Inflammatory macrophage treated with lipopolysaccharide for 4 hours (primary cell): ENCODE measurements at regions not wholly inside any gene's neighbourhood (a gene's known extent, or its start where the extent isn't known, plus 50 kb on each side); places are given as distances from the start of the nearest gene placed in this dataset.

Source experiments
- DNase-seq: peaks from one replicate; pipeline ENCODE4 v3.0.0-alpha.2; 2020

DNA sequence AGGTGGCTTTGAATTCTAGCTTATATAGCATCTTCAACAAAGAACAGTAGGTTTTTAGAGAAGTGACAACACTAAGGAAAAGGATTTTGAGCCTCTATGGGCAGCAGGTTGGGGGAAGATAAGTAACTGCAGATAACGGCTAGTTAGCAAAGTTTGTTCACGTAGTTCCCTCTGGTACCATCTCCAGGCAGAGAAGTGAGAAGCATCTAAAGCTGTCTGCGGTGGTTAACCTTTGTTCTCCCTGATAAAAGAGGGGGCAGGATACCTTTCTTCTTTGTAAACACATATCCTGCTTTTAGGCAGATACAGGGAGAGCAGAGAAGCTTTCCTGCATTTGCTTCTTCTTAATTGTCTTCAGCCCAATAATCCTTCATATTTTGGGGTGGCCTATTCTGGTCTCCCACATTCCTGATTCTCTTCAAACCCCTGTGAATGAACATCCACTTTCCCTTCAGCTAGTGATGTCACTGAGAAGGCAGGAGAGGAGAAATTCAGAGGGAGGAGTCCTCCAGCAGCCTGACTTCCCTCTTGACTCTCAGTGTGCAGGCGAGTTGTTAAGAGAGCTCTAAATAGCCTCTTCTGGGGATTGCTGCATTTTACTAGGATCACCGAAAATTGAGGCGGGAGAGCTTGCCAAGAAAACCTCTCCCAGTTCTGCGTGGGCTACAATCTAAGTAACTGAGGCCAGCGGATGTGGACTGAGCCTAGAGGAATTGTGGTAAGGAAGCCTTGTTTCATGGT is 393.7 kb upstream of the C2CD4B start:
- DNase-seq, result no peak

DNA sequence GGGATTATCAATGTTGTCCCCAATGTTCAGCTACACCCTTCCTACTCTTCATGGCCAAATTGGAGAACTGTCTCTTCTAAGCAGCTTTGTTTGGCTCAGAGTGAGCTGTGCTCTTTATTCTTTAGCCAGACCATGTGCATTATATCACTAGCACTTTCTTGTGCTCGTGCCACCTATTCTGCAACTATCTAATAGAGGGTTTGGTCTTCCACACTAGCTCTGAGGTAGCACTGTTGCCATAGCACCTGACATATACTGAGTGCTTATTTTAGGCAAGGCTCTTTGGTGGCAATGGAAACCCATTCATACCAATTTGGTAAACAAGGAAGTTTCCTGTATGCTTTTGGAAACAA is 394.3 kb upstream of the C2CD4B start:
- DNase-seq, result no peak

DNA sequence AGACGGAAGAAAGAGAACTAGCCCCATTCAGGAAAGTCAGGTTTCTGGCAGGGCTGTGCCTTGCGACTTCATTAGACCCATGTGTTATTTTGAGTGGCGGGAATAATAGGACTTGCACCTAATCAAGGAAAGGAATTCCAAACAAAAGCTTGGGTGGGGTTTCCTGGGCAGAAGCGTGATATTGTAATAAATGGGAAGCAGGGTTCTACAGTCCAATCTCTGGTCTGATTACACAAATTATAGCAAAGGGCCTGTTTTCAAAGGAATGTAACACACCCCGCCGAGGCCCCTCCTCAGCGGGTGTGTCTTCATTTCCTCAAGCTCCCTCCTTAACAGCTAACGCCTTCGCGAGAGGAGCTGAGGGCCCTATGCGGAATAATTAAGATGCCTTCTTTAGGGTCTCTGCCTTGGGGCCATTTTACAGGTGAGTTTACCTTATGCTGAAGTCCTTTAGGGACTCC is 396.0 kb upstream of the C2CD4B start:
- no peak for DNase-seq

DNA sequence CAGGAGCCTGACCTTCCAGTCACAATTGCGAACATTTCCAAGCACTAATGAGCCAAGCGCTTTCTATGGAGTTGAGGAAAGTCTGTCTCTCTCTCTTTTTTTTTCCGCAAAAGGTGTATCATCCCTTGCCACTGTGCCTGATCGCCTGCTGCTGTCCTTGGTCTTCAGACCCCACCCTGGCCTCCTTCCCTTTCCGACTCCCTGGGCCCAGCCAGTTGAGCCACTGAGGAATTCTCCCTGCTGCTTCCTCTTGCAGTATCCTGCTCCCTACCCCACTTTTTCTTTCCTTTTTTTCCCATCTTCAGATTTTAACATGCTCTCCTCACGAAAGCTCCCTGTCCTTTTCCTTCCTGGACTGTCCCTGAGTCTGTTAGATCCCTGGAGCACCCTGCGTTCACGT is 396.5 kb upstream of the C2CD4B start:
- no peak for DNase-seq

DNA sequence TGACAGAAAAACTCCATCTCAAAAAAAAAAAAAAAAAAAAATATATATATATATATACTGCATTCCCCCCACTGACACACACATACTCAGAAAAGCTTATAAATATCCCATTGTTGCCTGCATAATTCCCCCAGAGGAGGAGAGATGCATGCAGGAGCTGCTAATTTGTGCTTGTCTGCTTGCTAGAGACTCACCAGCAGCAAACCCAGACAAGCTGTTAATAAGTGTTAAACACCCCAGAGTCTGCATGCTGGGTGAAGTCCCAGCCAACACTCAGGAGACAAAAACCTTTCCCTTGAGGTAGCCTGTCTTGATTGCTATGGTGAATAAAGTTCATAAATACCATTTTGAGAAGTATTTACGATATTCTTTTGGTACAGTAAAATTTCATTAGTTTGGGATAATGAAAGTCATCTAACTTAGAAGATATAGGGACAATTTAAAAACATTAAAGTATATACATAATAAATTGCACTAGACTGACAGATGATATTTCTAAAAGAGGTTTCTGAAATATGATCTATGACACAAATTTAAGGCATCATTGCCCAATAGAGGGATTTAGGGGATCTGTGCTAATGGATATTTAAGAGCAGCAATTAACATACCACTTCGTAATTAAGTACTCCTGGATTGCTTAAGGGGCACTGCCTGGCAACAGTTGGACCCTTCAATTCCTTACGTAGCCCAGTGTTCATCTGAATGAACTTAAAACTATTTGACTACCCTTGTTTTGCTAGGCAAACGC is 400.0 kb upstream of the C2CD4B start:
- no peak for DNase-seq

DNA sequence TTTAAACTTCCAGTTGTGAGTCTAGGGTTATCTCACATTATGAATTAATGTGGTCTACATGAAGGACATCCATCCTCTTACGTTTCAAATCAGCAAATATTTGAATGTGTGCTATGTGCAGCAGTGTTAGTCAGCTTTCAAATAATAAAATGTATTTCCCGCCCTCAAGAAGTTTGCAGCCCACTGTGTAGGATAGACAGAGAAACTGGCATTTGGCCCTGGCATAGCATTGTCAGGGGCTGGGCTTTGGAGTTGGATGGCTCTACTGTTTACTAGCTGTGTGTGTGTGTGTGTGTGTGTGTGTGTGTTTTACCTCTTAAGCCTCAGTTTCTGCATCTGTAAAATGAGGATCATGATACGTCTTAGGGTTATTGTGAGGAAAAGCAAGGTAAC is 400.5 kb upstream of the C2CD4B start:
- DNase-seq, result no peak

DNA sequence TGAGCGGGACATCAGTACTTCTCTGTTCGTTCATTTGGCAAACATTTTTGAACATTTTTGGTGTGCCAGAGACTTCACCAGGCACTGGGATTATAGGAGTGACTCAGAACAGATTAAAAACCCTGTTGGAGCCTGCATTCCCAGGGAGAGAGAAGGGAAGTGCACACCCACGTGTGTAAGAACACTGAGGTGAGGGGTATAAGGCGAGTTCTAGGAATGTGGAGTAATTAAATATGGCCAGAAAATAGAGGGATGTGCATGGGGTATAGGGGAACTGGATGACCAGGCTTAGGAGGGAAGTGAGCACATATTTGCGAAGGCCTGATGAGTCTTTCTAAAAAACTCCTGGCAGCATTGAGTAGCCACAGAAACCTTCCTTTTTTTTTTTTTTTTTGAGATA is 401.2 kb upstream of the C2CD4B start:
- DNase-seq, result no peak

DNA sequence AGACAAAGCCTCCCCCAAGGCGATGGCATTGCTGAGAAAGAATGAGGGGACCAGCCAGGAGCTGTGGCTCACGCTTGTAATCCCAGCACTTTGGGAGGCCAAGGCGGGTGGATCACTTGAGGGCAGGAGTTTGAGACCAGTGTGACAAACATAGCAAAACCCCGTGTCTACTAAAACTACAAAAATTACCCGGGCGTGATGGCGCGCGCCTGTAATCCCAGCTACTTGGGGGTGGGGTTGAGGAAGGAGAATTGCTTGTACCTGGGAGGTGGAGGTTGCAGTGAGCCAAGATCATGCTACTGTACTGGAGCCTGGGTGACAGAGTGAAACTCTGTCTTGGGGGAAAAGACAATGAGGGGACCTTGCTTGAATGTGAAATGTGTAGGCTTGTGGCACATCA is 402.4 kb upstream of the C2CD4B start:
- no peak for DNase-seq

DNA sequence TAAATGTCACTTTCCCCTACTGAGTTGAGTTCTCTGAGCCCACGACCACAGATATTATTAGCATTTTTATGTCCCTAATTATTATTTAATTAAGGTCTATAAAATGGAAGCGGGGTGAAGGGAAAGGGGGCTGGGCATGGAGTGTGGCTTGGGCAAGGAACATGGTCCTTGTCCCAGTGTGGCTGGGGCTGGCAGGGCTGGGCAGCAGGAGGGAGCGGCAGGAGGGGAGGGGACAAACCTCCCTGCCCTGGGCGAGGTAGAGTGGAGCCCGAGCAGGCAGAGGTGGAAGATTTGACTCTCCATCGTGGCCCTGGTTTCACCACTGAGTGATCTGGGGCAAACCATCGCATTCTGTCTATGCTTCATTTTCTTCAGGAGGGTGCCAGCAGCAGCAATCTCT is 402.9 kb upstream of the C2CD4B start:
- DNase-seq, result no peak

DNA sequence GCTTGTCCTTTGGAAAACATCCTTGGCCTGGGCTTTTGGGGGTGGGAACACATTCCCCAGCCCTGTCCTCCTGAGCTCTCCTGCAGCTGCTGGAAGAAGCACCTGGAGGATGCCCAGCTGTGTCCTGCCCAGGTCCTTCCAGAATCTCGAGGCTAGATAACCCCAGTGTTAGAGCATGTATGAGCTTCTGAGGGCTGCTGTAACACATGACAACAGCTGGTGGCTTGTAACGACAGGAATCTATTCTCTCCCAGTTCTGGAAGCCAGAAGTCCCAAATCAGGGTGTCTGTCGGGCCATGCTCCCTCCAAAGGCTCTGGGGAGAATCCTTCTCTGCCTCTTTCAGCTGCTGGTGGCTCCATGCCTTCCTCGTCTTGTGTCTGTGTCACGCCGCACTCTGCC is 403.6 kb upstream of the C2CD4B start:
- no peak for DNase-seq

DNA sequence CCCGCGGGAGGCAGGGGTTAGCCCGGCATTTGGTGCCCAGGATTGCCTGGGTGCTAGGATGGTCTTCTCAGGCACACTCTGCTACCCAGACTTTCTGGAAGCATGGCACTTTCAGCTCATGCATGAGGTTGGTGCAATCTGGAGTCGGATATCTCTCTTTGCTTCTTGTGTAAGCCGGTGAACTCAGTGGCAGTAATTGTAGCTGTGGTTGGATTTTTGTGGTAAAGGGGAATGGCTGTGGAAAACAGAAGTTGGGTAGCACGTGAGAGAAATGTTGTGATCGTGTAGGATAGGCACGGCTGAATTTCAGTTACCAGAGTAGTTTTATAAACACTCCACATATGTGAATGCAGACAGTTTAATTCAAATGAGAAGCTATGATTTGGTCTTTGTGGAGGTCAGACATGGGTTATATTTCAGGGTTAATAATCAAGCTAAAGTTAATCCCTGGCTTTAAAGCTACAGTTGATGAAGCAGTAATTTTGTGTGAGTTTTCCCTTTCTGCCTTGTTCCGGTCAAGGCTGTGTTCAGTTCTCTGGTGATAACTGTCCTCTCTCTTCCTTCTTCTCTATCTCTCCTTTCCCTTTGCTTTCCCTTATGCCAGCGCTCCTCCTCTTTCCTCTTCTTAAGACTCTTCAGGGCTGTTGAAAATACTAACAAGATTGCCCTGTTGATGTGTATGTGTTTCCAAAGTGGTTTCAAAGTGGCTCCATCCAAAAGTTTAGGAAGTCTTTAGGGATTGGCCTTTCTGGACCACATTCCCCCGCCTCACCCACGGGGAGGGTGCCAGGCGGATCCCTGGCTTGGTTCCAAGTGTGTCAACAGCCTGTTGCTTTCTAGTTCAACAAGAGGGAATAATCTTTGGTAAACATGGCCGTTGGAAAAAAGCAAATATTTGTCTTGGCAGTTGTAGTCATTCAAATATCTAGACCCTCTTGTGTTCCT is 404.6 kb upstream of the C2CD4B start:
- DNase-seq, result peak; percentile 24

DNA sequence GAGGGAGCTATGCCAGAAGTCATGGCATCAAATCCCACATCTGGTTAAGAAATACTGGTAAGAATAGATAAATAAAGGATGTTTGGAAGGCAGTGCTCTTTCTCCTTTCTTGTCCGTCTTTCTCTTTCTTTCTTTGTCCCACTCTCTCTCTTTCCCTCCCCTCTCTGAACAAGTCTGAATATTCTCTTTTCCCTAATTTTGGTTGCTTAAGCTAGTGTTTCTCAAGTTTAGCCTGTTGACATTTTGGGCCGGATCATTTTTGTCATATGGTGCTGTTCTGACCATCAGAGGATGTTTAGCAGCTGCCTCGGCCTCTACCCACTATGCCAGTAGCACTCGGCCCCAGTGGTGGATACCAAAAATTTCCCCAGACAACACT is 405.3 kb upstream of the C2CD4B start:
- no peak for DNase-seq

DNA sequence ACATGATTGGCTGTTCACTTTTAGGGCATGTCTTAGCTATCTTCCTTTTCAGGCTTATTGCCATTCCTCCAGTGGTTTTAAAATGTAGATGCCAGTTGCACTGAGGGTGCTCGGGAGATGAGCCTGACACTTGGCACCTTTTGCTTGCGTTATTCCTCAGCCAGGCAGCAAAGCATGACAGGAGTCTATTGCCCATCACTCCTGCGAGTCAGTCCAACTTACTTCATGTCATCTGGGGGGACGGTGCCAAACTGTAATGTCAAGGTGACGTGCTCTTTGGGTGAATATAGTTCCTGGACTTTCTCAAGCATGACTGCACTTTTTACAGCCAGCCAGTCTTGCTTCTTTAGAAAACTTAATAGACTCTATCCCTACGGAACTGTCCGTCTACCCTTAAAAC is 406.0 kb upstream of the C2CD4B start:
- no peak for DNase-seq

DNA sequence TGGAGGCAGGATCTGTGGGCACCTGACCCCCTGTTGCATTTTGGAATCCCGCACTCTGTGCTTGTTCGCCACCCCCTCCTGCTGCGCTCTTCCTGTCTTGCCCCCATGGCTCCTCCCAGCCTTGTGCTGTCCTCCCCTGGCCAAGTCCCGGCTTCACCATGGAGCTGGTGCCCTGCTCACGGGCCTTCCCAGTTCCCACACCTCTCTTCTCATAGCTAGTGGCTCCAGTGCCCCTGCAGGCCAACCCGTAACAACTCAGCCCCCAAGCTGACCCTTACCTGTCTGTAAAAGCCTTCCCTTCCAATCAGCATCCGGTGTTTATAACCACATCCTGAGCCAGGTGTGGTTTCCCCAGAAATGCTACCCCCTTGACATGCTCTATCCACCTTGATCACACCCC is 407.7 kb upstream of the C2CD4B start:
- no peak for DNase-seq

DNA sequence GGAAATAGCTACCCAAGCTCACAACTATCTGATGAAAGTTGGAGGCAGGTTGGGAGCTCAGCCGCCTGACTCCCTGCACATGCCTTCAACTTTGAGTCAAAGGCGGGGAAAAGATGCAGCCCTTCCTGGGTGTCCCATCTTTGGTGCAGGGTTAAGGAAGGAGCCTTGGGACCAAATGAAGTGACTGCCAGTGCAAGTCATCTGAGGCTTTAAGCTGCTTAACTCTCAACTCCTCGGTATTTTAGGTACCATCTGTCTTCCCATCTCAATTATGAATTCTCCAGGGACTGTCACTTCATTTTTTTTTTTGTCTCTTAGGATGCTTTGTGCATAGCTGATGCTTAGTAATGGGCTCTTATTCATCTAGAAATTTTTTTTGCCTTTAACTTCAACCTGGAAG is 408.8 kb upstream of the C2CD4B start:
- DNase-seq, result no peak

DNA sequence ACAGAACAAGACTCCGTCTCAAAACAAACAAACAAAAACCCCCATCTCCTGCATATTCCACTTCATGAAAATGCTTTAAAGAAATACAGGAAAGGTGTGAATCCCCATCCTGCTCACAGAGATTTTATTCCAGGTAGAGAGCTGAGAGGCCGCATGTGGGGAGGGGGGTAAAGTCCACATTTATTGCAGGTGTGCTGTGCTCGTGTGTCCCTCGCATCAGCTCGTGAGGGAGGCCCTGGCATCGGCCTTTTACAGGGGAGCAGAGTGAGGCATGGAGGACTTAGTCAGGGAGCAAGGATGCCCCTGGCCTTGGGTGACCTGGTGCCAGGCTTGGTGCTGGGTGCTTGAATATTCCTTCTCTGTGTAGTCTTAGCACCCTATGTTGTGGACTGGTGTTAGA is 413.5 kb upstream of the C2CD4B start:
- DNase-seq, result no peak

DNA sequence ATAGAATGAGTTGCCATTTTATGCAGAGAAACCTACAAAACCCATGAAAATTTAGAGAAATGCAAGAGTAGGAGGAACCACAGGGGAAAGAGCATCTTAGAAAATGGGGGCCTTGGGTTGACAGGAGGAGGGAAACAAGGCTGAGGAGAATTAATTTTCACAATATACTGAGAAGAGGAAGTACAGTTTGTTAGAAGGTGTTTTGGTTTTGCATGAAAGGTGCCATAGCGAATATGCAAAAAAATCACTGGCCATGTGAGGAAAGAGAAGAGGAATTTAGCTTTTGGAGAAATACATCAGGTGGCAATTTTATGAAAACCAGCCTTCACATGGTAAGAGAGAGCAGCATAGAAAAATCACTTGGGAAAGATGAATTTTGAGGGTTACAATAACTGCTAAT is 413.9 kb upstream of the C2CD4B start:
- no peak for DNase-seq

DNA sequence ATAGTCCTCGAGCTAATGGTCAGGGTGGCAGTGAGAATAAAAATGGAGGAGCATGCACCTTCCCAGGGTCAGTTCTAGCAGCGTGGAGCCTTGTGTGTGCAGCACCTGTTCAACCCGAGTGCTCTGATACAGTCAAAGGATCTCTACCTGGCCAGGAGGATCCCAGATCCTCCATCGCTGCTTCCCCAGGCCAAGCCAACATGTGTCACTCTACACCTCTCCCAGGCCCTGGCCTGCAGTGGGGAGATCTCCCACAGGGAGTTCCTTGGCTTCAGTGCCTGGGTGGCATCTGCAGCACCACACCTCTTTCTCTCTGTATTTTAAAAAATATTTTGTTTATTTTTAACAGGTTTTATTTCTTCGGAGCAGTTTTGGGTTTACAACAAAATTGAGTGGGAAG is 414.8 kb upstream of the C2CD4B start:
- no peak for DNase-seq

DNA sequence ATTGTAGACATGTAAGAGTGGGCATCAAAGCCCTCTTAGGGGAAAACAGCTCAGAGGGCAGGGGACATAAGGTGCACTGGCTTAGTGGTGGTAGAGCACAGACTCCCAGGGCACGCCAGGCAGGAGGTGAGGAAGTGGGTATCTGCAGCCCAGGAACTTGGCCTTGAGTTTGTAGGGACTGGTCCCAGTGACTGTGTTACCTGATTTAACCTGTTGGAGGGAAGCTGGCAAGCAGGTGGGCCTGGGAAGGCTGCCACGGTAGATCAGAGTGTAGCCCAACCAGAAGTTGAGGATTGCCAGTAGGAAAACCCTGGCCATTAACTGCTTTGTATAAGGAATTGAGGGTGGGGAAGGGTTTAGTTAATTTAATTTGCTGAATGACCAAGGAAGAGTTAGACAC is 417.5 kb upstream of the C2CD4B start:
- no peak for DNase-seq

DNA sequence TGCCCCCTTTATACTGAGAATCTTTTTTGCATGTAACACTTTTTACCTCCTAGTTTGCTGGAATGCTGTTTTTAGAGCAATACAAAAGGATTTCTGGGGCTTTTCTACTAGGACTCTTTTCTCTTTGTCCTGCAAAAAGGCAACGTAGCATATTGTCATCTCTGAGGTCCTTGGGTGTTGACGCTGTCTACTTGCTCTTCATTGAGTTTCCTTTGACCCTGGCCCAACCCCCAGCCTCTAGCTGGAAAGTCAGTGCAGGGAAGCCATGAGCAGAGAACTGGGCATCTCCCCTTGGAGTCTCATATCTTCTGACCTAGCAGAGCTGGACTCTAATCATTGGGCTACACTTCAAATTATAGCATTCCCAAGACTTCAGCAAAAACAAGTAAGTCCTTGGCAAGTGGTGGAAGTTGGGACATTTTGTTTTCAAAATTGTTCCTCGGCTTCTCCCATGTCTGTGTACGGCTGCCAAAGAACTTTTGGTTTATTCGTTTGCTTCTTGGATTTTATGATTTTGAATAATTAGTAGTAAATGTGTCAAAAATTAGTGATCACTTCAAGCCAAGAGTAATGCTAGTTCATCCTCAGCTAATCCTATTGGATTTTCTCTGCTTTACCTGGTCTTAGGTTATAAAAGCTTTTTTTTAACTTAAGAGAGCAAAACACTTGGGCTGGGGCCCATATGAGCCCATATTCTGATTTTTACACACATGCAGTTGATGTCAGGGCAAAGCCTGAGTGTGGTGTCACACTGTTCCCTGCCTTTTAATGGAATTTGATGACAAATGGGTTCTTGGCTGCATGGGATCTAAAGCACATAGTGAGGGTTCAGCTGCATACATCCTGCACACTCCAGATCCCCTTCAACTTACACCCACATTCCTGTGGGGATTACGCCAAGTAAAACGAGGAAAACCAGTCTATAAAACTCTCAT is 419.5 kb upstream of the C2CD4B start:
- DNase-seq, result no peak

DNA sequence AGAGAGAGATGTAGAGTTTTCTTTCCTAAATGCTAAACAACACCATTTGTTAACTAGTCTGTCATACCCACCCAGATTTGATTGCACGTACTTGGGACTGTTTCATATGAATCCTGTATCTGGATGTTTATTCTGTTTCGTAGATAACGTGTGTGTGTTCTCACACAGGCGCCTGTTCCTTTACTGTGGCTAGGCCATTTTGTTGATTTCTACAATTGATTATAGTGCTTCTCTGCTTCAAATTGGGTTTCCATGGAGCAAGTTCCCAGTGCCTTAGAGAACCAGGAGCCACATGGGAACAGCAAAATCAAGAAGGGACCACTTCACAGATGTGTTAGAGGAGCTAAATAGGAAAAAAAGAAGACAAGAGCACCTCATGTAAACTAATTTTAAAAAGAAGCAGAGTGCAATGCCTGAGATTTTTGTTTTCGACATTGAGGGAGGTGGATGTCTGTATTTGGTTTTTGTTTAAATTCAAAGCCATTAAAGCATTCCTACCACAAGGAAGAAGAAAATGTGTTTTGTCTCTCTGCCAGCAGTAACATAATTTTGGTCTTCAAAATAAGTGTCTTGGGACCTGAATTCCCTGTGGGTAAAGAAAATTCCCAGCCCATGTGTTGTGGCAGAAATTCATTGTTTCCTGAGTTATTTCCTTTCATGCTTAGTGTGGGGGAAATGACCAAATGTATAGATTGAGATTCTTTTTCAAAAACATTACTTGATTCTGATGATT is 424.0 kb upstream of the C2CD4B start:
- DNase-seq, result no peak
